ENCODE measurements at regions not wholly inside any gene's neighbourhood (a gene's known extent, or its start where the extent isn't known, plus 50 kb on each side); places are given as distances from the start of the nearest gene placed in this dataset.
"Not testable (repeated sequence)": the region's sequence is repeated elsewhere in the genome, so short reads cannot be mapped to it uniquely, and the experiment has no call there.

- not testable (repeated sequence) for TF ChIP-seq CTCF, POLR2A (IDR thresholded peaks at IDR 0.05)
These were observed 53.1 kb upstream of the CSPG4 start for GRCh38 chr15:75765551-75766305.

Data from esophagus squamous epithelium (tissue), 4 donors.